ENCODE measurements at regions not wholly inside any gene's neighbourhood (a gene's known extent, or its start where the extent isn't known, plus 50 kb on each side); places are given as distances from the start of the nearest gene placed in this dataset.

DNA sequence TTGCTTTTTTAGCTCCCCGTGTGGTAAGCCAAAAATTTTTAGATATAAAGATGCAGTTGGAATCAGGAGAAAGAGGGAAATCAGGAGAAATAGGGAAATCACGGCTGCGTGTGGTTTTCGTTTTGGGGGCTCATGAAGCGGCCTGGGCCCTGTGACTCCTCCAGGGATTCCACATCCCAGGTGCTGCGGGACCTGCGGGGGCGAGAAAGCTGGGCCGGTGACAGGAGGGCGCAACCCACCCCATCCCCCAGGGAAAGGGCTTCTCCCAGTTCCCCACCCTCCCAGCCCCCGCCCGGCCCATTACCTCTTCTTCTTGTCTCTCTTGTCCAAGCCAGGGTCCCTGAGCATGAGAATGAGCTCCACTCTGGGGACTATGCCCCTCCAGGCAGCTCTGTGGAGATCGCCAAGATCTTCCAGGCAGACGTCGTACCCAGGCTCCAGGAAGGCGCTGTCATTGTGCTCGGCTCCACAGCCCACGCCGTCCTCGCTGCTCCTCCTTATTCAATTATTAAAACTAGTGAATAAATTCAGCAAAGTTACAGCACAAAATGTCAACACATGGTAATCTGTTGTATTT, 111.0 kb downstream of the MRPL57 start:
- TF ChIP-seq TAF1 (IDR thresholded peaks at IDR 0.05; ENCODE audit: low read depth) = no peak
- TF ChIP-seq, protein P1, sequence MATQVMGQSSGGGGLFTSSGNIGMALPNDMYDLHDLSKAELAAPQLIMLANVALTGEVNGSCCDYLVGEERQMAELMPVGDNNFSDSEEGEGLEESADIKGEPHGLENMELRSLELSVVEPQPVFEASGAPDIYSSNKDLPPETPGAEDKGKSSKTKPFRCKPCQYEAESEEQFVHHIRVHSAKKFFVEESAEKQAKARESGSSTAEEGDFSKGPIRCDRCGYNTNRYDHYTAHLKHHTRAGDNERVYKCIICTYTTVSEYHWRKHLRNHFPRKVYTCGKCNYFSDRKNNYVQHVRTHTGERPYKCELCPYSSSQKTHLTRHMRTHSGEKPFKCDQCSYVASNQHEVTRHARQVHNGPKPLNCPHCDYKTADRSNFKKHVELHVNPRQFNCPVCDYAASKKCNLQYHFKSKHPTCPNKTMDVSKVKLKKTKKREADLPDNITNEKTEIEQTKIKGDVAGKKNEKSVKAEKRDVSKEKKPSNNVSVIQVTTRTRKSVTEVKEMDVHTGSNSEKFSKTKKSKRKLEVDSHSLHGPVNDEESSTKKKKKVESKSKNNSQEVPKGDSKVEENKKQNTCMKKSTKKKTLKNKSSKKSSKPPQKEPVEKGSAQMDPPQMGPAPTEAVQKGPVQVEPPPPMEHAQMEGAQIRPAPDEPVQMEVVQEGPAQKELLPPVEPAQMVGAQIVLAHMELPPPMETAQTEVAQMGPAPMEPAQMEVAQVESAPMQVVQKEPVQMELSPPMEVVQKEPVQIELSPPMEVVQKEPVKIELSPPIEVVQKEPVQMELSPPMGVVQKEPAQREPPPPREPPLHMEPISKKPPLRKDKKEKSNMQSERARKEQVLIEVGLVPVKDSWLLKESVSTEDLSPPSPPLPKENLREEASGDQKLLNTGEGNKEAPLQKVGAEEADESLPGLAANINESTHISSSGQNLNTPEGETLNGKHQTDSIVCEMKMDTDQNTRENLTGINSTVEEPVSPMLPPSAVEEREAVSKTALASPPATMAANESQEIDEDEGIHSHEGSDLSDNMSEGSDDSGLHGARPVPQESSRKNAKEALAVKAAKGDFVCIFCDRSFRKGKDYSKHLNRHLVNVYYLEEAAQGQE (IDR thresholded peaks at IDR 0.05; ENCODE audit: low read depth) = no peak
- TF ChIP-seq, protein P2, sequence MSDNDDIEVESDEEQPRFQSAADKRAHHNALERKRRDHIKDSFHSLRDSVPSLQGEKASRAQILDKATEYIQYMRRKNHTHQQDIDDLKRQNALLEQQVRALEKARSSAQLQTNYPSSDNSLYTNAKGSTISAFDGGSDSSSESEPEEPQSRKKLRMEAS (IDR thresholded peaks at IDR 0.05) = no peak
- no peak for TF ChIP-seq TEAD4 (IDR thresholded peaks at IDR 0.05)
- TF ChIP-seq FOXM1 (IDR thresholded peaks at IDR 0.05; ENCODE audit: borderline replicate concordance, low read depth) = no peak
- no peak for TF ChIP-seq ZBTB7A (IDR thresholded peaks at IDR 0.05; ENCODE audit: low read depth)
- no peak for TF ChIP-seq NFIC (IDR thresholded peaks at IDR 0.05)
- no peak for TF ChIP-seq YY1 (IDR thresholded peaks at IDR 0.05; ENCODE audit: low read depth)
- no peak for TF ChIP-seq CREB1 (IDR thresholded peaks at IDR 0.05; ENCODE audit: low read depth)
- no peak for TF ChIP-seq EP300 (IDR thresholded peaks at IDR 0.05; ENCODE audit: borderline replicate concordance)
- no peak for TF ChIP-seq TCF12 (IDR thresholded peaks at IDR 0.05; ENCODE audit: low read depth)
- TF ChIP-seq, protein P3, sequence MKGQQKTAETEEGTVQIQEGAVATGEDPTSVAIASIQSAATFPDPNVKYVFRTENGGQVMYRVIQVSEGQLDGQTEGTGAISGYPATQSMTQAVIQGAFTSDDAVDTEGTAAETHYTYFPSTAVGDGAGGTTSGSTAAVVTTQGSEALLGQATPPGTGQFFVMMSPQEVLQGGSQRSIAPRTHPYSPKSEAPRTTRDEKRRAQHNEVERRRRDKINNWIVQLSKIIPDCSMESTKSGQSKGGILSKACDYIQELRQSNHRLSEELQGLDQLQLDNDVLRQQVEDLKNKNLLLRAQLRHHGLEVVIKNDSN (IDR thresholded peaks at IDR 0.05) = no peak

Measured in Ishikawa (cell line).